Activated T-cell treated with anti-CD3 and anti-CD28 coated beads, Interleukin-2, amount 50 U/mL, for 24 hours (primary cell): ENCODE measurements at regions not wholly inside any gene's neighbourhood (a gene's known extent, or its start where the extent isn't known, plus 50 kb on each side); places are given as distances from the start of the nearest gene placed in this dataset.

Source experiments
- DNase-seq: peaks from one replicate; pipeline ENCODE4 v3.0.0-alpha.2; 2020
- H3K27ac Mint-ChIP-seq: 2 replicates; pipeline ENCODE4 v1.8.0; 2020; ENCODE audit warnings: mild to moderate bottlenecking, mixed read lengths
- H3K27me3 Mint-ChIP-seq: 2 replicates; pipeline ENCODE4 v1.8.0; 2020; ENCODE audit warnings: mixed read lengths
- H3K36me3 Mint-ChIP-seq: 2 replicates; pipeline ENCODE4 v1.8.0; 2020; ENCODE audit warnings: low read depth, mixed read lengths
- H3K4me1 Mint-ChIP-seq: 2 replicates; pipeline ENCODE4 v1.8.0; 2020; ENCODE audit warnings: low read depth, mixed read lengths
- H3K4me3 Mint-ChIP-seq: 2 replicates; pipeline ENCODE4 v1.8.0; 2020; ENCODE audit warnings: mild to moderate bottlenecking, moderate library complexity, mixed read lengths
- H3K9me3 Mint-ChIP-seq: 2 replicates; pipeline ENCODE4 v1.8.0; 2020; ENCODE audit warnings: mixed read lengths

- no peak overlapping the region for H3K27ac Mint-ChIP-seq
- H3K36me3 Mint-ChIP-seq, result no peaks in the 10 kb centered on the region
- DNase-seq, result no peak
- peaks cover 23% of the 10 kb centered on the region for H3K9me3 Mint-ChIP-seq
- H3K27me3 Mint-ChIP-seq, result no peaks in the 10 kb centered on the region
- H3K4me3 Mint-ChIP-seq, result no peak overlapping the region
- H3K4me1 Mint-ChIP-seq, result no peaks in the 10 kb centered on the region
Measured at GRCh38 chr20:22159276-22159675, 425.1 kb downstream of the FOXA2 start.

GRCh38 chr20:22127587-22127986 lies 422.1 kb downstream of the PAX1 start:
- no peak overlapping the region for H3K27ac Mint-ChIP-seq
- H3K27me3 Mint-ChIP-seq, result no peaks in the 10 kb centered on the region
- no peak overlapping the region for H3K4me3 Mint-ChIP-seq
- H3K4me1 Mint-ChIP-seq, result no peaks in the 10 kb centered on the region
- no peaks in the 10 kb centered on the region for H3K36me3 Mint-ChIP-seq
- DNase-seq, result no peak
- H3K9me3 Mint-ChIP-seq, result peaks cover 35% of the 10 kb centered on the region

- Mint-ChIP-seq H3K27me3 (no peaks in the 10 kb centered on the region), H3K4me1 (no peaks in the 10 kb centered on the region), H3K9me3 (peaks cover 30% of the 10 kb centered on the region), H3K36me3 (no peaks in the 10 kb centered on the region), H3K27ac (no peak overlapping the region), H3K4me3 (no peak overlapping the region)
- no peak for DNase-seq
Measured at GRCh38 chr20:22106308-22106938, 401.0 kb downstream of the PAX1 start.

- H3K27me3 Mint-ChIP-seq, result no peaks in the 10 kb centered on the region
- no peaks in the 10 kb centered on the region for H3K4me1 Mint-ChIP-seq
- peaks cover 24% of the 10 kb centered on the region for H3K9me3 Mint-ChIP-seq
Measured at GRCh38 chr20:22101606-22102005, 396.1 kb downstream of the PAX1 start.

GRCh38 chr20:22100686-22101085 lies 395.2 kb downstream of the PAX1 start:
- DNase-seq, result no peak
- H3K36me3 Mint-ChIP-seq, result no peaks in the 10 kb centered on the region
- no peaks in the 10 kb centered on the region for H3K4me1 Mint-ChIP-seq
- H3K9me3 Mint-ChIP-seq, result peaks cover 22% of the 10 kb centered on the region
- no peak overlapping the region for H3K27ac Mint-ChIP-seq
- no peaks in the 10 kb centered on the region for H3K27me3 Mint-ChIP-seq
- H3K4me3 Mint-ChIP-seq, result no peak overlapping the region

More at GRCh38 chr20:22101606-22102005, 396.1 kb downstream of the PAX1 start:
- DNase-seq, result no peak
- no peaks in the 10 kb centered on the region for H3K36me3 Mint-ChIP-seq
- no peak overlapping the region for H3K27ac Mint-ChIP-seq
- no peak overlapping the region for H3K4me3 Mint-ChIP-seq

GRCh38 chr20:22099348-22099747 lies 393.9 kb downstream of the PAX1 start:
- no peak overlapping the region for H3K27ac Mint-ChIP-seq
- H3K27me3 Mint-ChIP-seq, result no peaks in the 10 kb centered on the region
- H3K9me3 Mint-ChIP-seq, result peaks cover 23% of the 10 kb centered on the region
- H3K36me3 Mint-ChIP-seq, result no peaks in the 10 kb centered on the region
- H3K4me3 Mint-ChIP-seq, result no peak overlapping the region
- no peak for DNase-seq
- H3K4me1 Mint-ChIP-seq, result no peaks in the 10 kb centered on the region

GRCh38 chr20:22098511-22098910 lies 393.0 kb downstream of the PAX1 start:
- no peak for DNase-seq
- Mint-ChIP-seq H3K9me3 (peaks cover 26% of the 10 kb centered on the region), H3K4me1 (no peaks in the 10 kb centered on the region), H3K4me3 (no peak overlapping the region), H3K36me3 (no peaks in the 10 kb centered on the region), H3K27ac (no peak overlapping the region), H3K27me3 (no peaks in the 10 kb centered on the region)

GRCh38 chr20:22093122-22093521 lies 387.7 kb downstream of the PAX1 start:
- Mint-ChIP-seq H3K4me3 (no peak overlapping the region), H3K36me3 (no peaks in the 10 kb centered on the region), H3K27me3 (no peaks in the 10 kb centered on the region), H3K9me3 (peaks cover 39% of the 10 kb centered on the region), H3K4me1 (no peaks in the 10 kb centered on the region), H3K27ac (no peak overlapping the region)
- DNase-seq, result no peak

- H3K27me3 Mint-ChIP-seq, result no peaks in the 10 kb centered on the region
- H3K9me3 Mint-ChIP-seq, result peaks cover 32% of the 10 kb centered on the region
- DNase-seq, result no peak
- no peak overlapping the region for H3K4me3 Mint-ChIP-seq
- no peak overlapping the region for H3K27ac Mint-ChIP-seq
- no peaks in the 10 kb centered on the region for H3K4me1 Mint-ChIP-seq
- H3K36me3 Mint-ChIP-seq, result no peaks in the 10 kb centered on the region
Measured at GRCh38 chr20:22088882-22089281, 383.4 kb downstream of the PAX1 start.

GRCh38 chr20:22080985-22081384 lies 375.5 kb downstream of the PAX1 start:
- Mint-ChIP-seq H3K27ac (no peak overlapping the region), H3K27me3 (no peaks in the 10 kb centered on the region), H3K4me3 (no peak overlapping the region), H3K4me1 (no peaks in the 10 kb centered on the region), H3K9me3 (peaks cover 16% of the 10 kb centered on the region), H3K36me3 (no peaks in the 10 kb centered on the region)
- no peak for DNase-seq

- H3K9me3 Mint-ChIP-seq, result peaks cover 21% of the 10 kb centered on the region
- DNase-seq, result no peak
- no peak overlapping the region for H3K4me3 Mint-ChIP-seq
- H3K27ac Mint-ChIP-seq, result no peak overlapping the region
- H3K36me3 Mint-ChIP-seq, result no peaks in the 10 kb centered on the region
- H3K27me3 Mint-ChIP-seq, result no peaks in the 10 kb centered on the region
- no peaks in the 10 kb centered on the region for H3K4me1 Mint-ChIP-seq
Measured at GRCh38 chr20:22074635-22075034, 369.2 kb downstream of the PAX1 start.

- no peak overlapping the region for H3K27ac Mint-ChIP-seq
- DNase-seq, result no peak
- no peaks in the 10 kb centered on the region for H3K27me3 Mint-ChIP-seq
- peaks cover 21% of the 10 kb centered on the region for H3K9me3 Mint-ChIP-seq
- no peaks in the 10 kb centered on the region for H3K36me3 Mint-ChIP-seq
- H3K4me3 Mint-ChIP-seq, result no peak overlapping the region
- H3K4me1 Mint-ChIP-seq, result no peaks in the 10 kb centered on the region
Measured at GRCh38 chr20:22071841-22072240, 366.4 kb downstream of the PAX1 start.

GRCh38 chr20:22070610-22071058 lies 365.2 kb downstream of the PAX1 start:
- H3K36me3 Mint-ChIP-seq, result no peaks in the 10 kb centered on the region
- no peak overlapping the region for H3K4me3 Mint-ChIP-seq
- H3K9me3 Mint-ChIP-seq, result peaks cover 18% of the 10 kb centered on the region
- no peaks in the 10 kb centered on the region for H3K4me1 Mint-ChIP-seq
- DNase-seq, result no peak
- H3K27me3 Mint-ChIP-seq, result no peaks in the 10 kb centered on the region
- no peak overlapping the region for H3K27ac Mint-ChIP-seq

GRCh38 chr20:22063753-22064152 lies 358.3 kb downstream of the PAX1 start:
- H3K27ac Mint-ChIP-seq, result no peak overlapping the region
- peaks cover 25% of the 10 kb centered on the region for H3K9me3 Mint-ChIP-seq
- H3K4me1 Mint-ChIP-seq, result no peaks in the 10 kb centered on the region
- DNase-seq, result no peak
- no peaks in the 10 kb centered on the region for H3K36me3 Mint-ChIP-seq
- H3K27me3 Mint-ChIP-seq, result no peaks in the 10 kb centered on the region
- H3K4me3 Mint-ChIP-seq, result no peak overlapping the region

- H3K27ac Mint-ChIP-seq, result no peak overlapping the region
- no peak for DNase-seq
- H3K27me3 Mint-ChIP-seq, result no peaks in the 10 kb centered on the region
- H3K36me3 Mint-ChIP-seq, result no peaks in the 10 kb centered on the region
- peaks cover 28% of the 10 kb centered on the region for H3K9me3 Mint-ChIP-seq
- H3K4me3 Mint-ChIP-seq, result no peak overlapping the region
- H3K4me1 Mint-ChIP-seq, result no peaks in the 10 kb centered on the region
Measured at GRCh38 chr20:22062874-22063273, 357.4 kb downstream of the PAX1 start.

GRCh38 chr20:22060610-22061009 lies 355.1 kb downstream of the PAX1 start:
- no peaks in the 10 kb centered on the region for H3K27me3 Mint-ChIP-seq
- H3K4me3 Mint-ChIP-seq, result no peak overlapping the region
- no peak overlapping the region for H3K27ac Mint-ChIP-seq
- peaks cover 28% of the 10 kb centered on the region for H3K9me3 Mint-ChIP-seq
- H3K4me1 Mint-ChIP-seq, result no peaks in the 10 kb centered on the region
- H3K36me3 Mint-ChIP-seq, result no peaks in the 10 kb centered on the region
- DNase-seq, result no peak
